ENCODE measurements at regions not wholly inside any gene's neighbourhood (a gene's known extent, or its start where the extent isn't known, plus 50 kb on each side); places are given as distances from the start of the nearest gene placed in this dataset.

DNA sequence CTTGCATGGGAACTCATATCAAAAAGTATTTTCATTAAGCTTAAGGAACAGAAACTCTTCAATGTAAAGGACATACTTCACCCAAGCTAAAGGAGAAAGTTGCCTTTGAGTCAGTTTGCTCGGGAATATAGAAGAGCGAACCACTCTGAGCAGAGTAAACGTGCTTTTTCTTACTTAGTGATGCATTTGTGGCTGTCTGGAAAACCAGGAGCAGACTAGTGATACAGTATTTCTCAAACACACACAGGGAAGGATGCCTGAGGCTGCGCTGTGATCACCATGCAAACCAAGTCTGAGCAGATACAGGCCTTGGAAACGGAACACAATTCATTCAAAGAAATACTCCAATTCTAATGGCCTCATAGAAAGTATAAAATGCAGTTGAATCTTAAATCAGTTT, 121.0 kb upstream of the CDIN1 start:
- TF ChIP-seq, protein P1, sequence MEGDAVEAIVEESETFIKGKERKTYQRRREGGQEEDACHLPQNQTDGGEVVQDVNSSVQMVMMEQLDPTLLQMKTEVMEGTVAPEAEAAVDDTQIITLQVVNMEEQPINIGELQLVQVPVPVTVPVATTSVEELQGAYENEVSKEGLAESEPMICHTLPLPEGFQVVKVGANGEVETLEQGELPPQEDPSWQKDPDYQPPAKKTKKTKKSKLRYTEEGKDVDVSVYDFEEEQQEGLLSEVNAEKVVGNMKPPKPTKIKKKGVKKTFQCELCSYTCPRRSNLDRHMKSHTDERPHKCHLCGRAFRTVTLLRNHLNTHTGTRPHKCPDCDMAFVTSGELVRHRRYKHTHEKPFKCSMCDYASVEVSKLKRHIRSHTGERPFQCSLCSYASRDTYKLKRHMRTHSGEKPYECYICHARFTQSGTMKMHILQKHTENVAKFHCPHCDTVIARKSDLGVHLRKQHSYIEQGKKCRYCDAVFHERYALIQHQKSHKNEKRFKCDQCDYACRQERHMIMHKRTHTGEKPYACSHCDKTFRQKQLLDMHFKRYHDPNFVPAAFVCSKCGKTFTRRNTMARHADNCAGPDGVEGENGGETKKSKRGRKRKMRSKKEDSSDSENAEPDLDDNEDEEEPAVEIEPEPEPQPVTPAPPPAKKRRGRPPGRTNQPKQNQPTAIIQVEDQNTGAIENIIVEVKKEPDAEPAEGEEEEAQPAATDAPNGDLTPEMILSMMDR (IDR thresholded peaks at IDR 0.05), result no peak
- TF ChIP-seq EZH2 (IDR thresholded peaks at IDR 0.05; ENCODE audit: borderline replicate concordance, insufficient read depth, low read depth, low read length, poor library complexity, severe bottlenecking), result no peak
